ENCODE measurements at regions not wholly inside any gene's neighbourhood (a gene's known extent, or its start where the extent isn't known, plus 50 kb on each side); places are given as distances from the start of the nearest gene placed in this dataset.
"Not testable (repeated sequence)": the region's sequence is repeated elsewhere in the genome, so short reads cannot be mapped to it uniquely, and the experiment has no call there.

DNA sequence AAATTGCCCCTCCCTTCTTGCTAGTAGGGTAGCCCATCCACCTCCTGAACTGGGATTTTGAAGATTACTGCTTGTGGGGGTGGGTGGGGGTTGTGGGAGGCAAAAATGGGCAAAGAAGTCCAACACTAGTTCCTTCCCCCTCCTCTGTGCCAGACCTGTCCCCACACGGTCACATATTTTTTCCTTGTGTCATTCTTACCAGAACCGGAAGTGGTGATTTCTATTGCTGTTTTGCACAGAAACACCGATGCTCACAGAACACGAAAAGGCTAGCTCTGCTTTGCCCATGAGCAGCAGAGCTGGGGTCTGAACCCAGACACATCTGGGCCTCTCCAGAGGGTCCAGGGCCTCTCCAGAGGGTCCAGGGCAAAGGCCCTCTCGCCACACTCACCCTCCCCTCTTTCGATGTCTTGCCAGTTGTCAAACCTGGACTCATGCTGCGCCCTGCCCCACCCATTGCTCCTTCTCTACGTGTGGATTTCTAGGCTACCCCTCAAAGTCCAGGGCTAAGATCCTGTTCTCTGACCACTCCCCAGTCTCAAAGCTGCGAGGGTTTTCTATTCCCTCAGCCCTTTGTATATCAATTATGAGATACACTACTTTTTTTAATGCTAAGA is 264.4 kb upstream of the MSX2 start:
- intact Hi-C loops (cut with DNase I): no loop called here
- Histone ChIP-seq H3K36me3 (replicated peaks in 1 of 2; ENCODE audit: insufficient read depth in 1 of 2, low read depth in 2 of 2) (no peaks in the 10 kb centered on the region), H3K4me3 (no peak overlapping the region), H3K9me3 (no peaks in the 10 kb centered on the region), H3K4me1 (peaks cover 8% of the 10 kb centered on the region), H3K27ac (no peak overlapping the region), H3K27me3 (no peaks in the 10 kb centered on the region)
- TF ChIP-seq, protein P1, sequence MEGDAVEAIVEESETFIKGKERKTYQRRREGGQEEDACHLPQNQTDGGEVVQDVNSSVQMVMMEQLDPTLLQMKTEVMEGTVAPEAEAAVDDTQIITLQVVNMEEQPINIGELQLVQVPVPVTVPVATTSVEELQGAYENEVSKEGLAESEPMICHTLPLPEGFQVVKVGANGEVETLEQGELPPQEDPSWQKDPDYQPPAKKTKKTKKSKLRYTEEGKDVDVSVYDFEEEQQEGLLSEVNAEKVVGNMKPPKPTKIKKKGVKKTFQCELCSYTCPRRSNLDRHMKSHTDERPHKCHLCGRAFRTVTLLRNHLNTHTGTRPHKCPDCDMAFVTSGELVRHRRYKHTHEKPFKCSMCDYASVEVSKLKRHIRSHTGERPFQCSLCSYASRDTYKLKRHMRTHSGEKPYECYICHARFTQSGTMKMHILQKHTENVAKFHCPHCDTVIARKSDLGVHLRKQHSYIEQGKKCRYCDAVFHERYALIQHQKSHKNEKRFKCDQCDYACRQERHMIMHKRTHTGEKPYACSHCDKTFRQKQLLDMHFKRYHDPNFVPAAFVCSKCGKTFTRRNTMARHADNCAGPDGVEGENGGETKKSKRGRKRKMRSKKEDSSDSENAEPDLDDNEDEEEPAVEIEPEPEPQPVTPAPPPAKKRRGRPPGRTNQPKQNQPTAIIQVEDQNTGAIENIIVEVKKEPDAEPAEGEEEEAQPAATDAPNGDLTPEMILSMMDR (IDR thresholded peaks at IDR 0.05): no peak
- no peak for TF ChIP-seq POLR2A (IDR thresholded peaks at IDR 0.05)
- DNase-seq: no peak
- WGBS, 2 donors: 71 to 72% methylated on average over 9 of the region's 9 CpGs
- no peak for ATAC-seq

DNA sequence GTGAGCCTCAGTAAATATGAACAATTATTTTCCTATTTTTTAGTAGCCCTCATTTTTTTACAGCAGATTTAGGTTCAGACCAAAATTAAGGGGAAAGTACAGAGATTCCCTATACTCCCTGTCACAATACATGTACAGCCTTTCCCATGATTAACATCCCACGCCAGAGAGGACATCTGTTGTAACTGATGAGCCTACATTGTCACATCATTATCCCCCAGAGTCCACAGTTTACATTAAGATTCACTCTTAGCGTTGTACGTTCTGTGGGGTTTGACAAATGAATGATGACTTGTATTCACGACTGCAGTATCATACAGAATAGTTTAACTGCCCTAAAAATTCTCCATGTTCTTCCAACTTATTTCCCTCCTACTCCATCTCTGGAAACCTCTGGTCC is 262.3 kb upstream of the MSX2 start:
- 64 to 76% methylated on average over 4 of the region's 4 CpGs for WGBS, 2 donors
- H3K27me3 ChIP-seq: no peaks in the 10 kb centered on the region
- ATAC-seq: no peak
- DNase-seq: no peak
- intact Hi-C loops (cut with DNase I): no loop called here
- H3K4me3 ChIP-seq: no peak overlapping the region
- no peaks in the 10 kb centered on the region for H3K9me3 ChIP-seq
- TF ChIP-seq POLR2A (IDR thresholded peaks at IDR 0.05): no peak
- TF ChIP-seq, protein P1 (IDR thresholded peaks at IDR 0.05): no peak
- H3K36me3 ChIP-seq (replicated peaks in 1 of 2; ENCODE audit: insufficient read depth in 1 of 2, low read depth in 2 of 2): no peaks in the 10 kb centered on the region
- peaks cover 8% of the 10 kb centered on the region for H3K4me1 ChIP-seq
- no peak overlapping the region for H3K27ac ChIP-seq

DNA sequence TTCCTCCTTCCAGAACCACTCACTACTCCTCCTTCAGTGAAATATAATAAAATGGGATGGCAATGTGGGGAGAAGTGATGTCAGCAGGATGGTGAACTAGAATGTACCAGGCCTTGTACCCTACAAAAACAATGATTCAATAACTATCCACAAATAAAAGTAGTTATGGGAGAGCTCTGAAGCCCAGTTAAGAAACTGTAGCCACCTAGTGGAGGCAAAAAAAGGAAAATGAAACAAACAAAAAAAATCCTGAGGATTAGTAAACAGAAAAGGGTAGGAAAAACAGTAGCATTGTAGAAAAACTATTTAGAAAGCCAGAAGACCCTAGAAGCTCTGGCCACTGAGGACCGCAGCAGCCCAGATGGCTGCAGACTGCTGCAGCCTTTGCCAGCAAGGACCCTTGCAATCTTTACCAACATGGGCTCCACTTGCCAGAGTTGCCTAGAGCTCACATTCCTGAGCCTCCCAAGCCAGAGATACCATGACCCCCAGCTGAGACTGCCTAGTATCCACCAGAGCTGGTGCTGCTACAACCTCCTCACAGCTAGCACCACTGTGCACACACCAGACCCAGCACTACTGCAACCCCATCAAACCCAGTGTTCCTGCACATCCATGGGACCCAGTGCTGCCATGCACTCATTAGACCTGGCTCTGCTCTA is 259.7 kb upstream of the MSX2 start:
- ATAC-seq (no peak), DNase-seq (no peak)
- Histone ChIP-seq H3K27me3 (no peaks in the 10 kb centered on the region), H3K36me3 (replicated peaks in 1 of 2; ENCODE audit: insufficient read depth in 1 of 2, low read depth in 2 of 2) (no peaks in the 10 kb centered on the region), H3K9me3 (no peaks in the 10 kb centered on the region), H3K27ac (no peak overlapping the region), H3K4me3 (no peak overlapping the region), H3K4me1 (peaks cover 8% of the 10 kb centered on the region)
- intact Hi-C loops (cut with DNase I): no loop called here
- TF ChIP-seq, protein P1 (IDR thresholded peaks at IDR 0.05): peak in 1 of 7 experiments; percentile 21
- TF ChIP-seq POLR2A (IDR thresholded peaks at IDR 0.05): no peak
- WGBS, 2 donors: 82 to 100% methylated on average over 1 of the region's 1 CpG

DNA sequence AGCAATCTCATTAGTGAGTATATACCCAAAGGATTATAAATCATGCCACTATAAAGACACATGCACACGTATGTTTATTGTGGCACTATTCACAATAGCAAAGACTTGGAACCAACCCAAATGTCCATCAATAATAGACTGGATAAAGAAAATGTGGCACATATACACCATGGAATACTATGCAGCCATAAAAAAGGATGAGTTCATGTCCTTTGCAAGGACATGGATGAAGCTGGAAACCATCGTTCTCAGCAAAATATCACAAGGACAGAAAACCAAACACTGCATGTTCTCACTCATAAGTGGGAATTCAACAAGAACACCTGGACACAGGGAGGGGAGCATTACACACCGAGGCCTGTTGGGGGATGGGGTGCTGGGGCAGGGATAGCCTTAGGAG is 252.9 kb upstream of the MSX2 start:
- intact Hi-C loops (cut with DNase I); H3K27me3 ChIP-seq; ATAC-seq; H3K9me3 ChIP-seq; DNase-seq; H3K36me3 ChIP-seq (replicated peaks in 1 of 2; ENCODE audit: insufficient read depth in 1 of 2, low read depth in 2 of 2); H3K4me1 ChIP-seq; H3K27ac ChIP-seq; H3K4me3 ChIP-seq: not testable (repeated sequence)
- WGBS, 2 donors: 59 to 89% methylated on average over 3 of the region's 3 CpGs

DNA sequence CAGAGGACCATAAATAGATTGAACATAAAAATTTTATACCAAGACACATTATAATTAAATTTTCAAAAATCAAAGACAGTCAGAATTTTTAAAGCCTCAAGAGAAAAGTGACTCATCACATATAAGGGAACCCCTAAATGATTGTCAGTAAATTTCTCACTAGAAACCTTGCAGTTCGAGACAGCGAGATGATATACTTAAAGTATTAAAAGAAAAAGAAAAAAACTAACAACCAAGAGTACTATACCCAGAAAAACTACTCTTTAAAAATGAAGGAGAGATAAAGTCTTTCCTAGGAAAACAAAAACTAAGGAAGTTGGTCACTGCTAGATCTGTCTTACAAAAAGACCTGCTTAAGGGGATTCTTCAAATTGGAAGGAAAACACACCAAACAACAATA is 251.4 kb upstream of the MSX2 start:
- ATAC-seq (no peak), DNase-seq (no peak)
- Histone ChIP-seq H3K27ac (no peak overlapping the region), H3K27me3 (no peaks in the 10 kb centered on the region), H3K9me3 (no peaks in the 10 kb centered on the region), H3K36me3 (replicated peaks in 1 of 2; ENCODE audit: insufficient read depth in 1 of 2, low read depth in 2 of 2) (no peaks in the 10 kb centered on the region), H3K4me3 (no peak overlapping the region), H3K4me1 (no peaks in the 10 kb centered on the region)
- intact Hi-C loops (cut with DNase I): no loop called here
- TF ChIP-seq, protein P1 (IDR thresholded peaks at IDR 0.05): no peak
- no peak for TF ChIP-seq POLR2A (IDR thresholded peaks at IDR 0.05)
- WGBS, 2 donors: 92 to 93% methylated on average over 2 of the region's 2 CpGs

DNA sequence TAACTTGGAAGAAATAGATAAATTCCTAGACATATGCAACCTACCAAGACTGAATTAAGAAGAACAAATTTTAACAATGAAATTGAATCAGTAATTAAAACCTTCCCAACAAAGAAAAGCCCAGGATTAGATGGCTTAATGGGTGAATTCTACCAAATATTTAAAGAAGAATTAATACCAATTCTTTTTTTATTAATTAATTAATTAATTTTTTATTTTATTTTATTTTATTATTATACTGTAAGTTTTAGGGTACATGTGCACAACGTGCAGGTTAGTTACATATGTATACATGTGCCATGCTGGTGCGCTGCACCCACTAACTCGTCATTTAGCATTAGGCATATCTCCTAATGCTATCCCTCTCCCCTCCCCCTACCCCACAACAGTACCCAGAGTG is 248.4 kb upstream of the MSX2 start:
- H3K4me3 ChIP-seq; H3K27me3 ChIP-seq; H3K9me3 ChIP-seq; H3K4me1 ChIP-seq; H3K36me3 ChIP-seq (replicated peaks in 1 of 2; ENCODE audit: insufficient read depth in 1 of 2, low read depth in 2 of 2); ATAC-seq; intact Hi-C loops (cut with DNase I); H3K27ac ChIP-seq; DNase-seq: not testable (repeated sequence)
- 75 to 76% methylated on average over 3 of the region's 3 CpGs for WGBS, 2 donors

Measured in body of pancreas (tissue), 4 donors.